KMS-11 (cell line): ENCODE measurements at regions not wholly inside any gene's neighbourhood (a gene's known extent, or its start where the extent isn't known, plus 50 kb on each side); places are given as distances from the start of the nearest gene placed in this dataset.

ENCODE experiments used
- H2AFZ ChIP-seq: fragments of 200-600 bp; sonication (generic); 2 replicates; pipeline ENCODE4 v1.6.1; 2016; ENCODE audit warnings: antibody characterized with exemption, mixed run types, low read depth
- H3K27ac ChIP-seq: fragments of 200-600 bp; sonication (generic); 2 replicates; pipeline ENCODE4 v1.6.1; 2016; ENCODE audit warnings: mild to moderate bottlenecking, mixed run types
- H3K27me3 ChIP-seq: fragments of 200-600 bp; sonication (generic); 2 replicates; pipeline ENCODE4 v1.6.1; 2017; ENCODE audit warnings: mild to moderate bottlenecking, low read depth, mixed run types, moderate library complexity; ENCODE audit not compliant: insufficient read depth
- H3K36me3 ChIP-seq: fragments of 200-600 bp; sonication (generic); 2 replicates; pipeline ENCODE4 v1.6.1; 2017; ENCODE audit warnings: mild to moderate bottlenecking, mixed run types; ENCODE audit not compliant: insufficient read depth
- H3K4me1 ChIP-seq: fragments of 200-600 bp; sonication (generic); 2 replicates; pipeline ENCODE4 v1.6.1; 2016; ENCODE audit warnings: mild to moderate bottlenecking, low read depth, mixed run types; ENCODE audit not compliant: poor library complexity, severe bottlenecking
- H3K4me2 ChIP-seq: fragments of 200-600 bp; sonication (generic); 2 replicates; pipeline ENCODE4 v1.7.0; 2016; ENCODE audit warnings: mild to moderate bottlenecking, mixed run types
- H3K4me3 ChIP-seq: fragments of 200-600 bp; sonication (generic); IDR thresholded peaks from 2 replicates; pipeline ENCODE4 v1.6.1; 2017; ENCODE audit warnings: low read depth, low read length, mixed read lengths; ENCODE audit not compliant: insufficient read depth
- H3K79me2 ChIP-seq: fragments of 200-600 bp; sonication (generic); 2 replicates; pipeline ENCODE4 v1.6.1; 2016; ENCODE audit warnings: low read depth, mixed run types; ENCODE audit not compliant: insufficient read depth
- H3K9ac ChIP-seq: fragments of 200-600 bp; sonication (generic); 2 replicates; pipeline ENCODE4 v1.6.1; 2016; ENCODE audit warnings: mild to moderate bottlenecking, mixed run types
- H4K20me1 ChIP-seq: fragments of 200-600 bp; sonication (generic); 2 replicates; pipeline ENCODE4 v1.6.1; 2016; ENCODE audit warnings: mild to moderate bottlenecking, mixed run types; ENCODE audit not compliant: insufficient read depth
- CTCF ChIP-seq: fragments of 200-600 bp; sonication (generic); conservative IDR thresholded peaks from 2 replicates; pipeline ENCODE4 v1.6.1; 2017; ENCODE audit warnings: low read depth, mild to moderate bottlenecking, antibody characterized with exemption, low read length, moderate library complexity, mixed read lengths

GRCh38 chr2:126966601-126967000, 67.9 kb downstream of the TEX51 start:
- Histone ChIP-seq H3K9ac (no peak overlapping the region), H3K36me3 (no peaks in the 10 kb centered on the region), H2AFZ (no peak overlapping the region), H3K4me1 (no peaks in the 10 kb centered on the region), H3K79me2 (no peaks in the 10 kb centered on the region), H3K27ac (no peak overlapping the region), H4K20me1 (no peaks in the 10 kb centered on the region), H3K27me3 (no peaks in the 10 kb centered on the region), H3K4me3 (no peak overlapping the region), H3K4me2 (no peak overlapping the region)
- no peak for TF ChIP-seq CTCF

- no peaks in the 10 kb centered on the region for H4K20me1 ChIP-seq
- no peaks in the 10 kb centered on the region for H3K36me3 ChIP-seq
- H3K4me2 ChIP-seq, result no peak overlapping the region
- no peak overlapping the region for H3K4me3 ChIP-seq
- no peak for TF ChIP-seq CTCF
- H3K79me2 ChIP-seq, result no peaks in the 10 kb centered on the region
- H3K4me1 ChIP-seq, result no peaks in the 10 kb centered on the region
- no peak overlapping the region for H2AFZ ChIP-seq
- no peaks in the 10 kb centered on the region for H3K27me3 ChIP-seq
- no peak overlapping the region for H3K27ac ChIP-seq
- H3K9ac ChIP-seq, result no peak overlapping the region
These were observed 71.9 kb downstream of the TEX51 start for GRCh38 chr2:126970583-126970982.

- peak overlapping the region; percentile 88; the same call in 1 of the 2 replicates for H2AFZ ChIP-seq
- H3K4me1 ChIP-seq, result no peaks in the 10 kb centered on the region
- no peaks in the 10 kb centered on the region for H4K20me1 ChIP-seq
- no peak for TF ChIP-seq CTCF
- no peak overlapping the region for H3K9ac ChIP-seq
- H3K27ac ChIP-seq, result no peak overlapping the region
- H3K4me3 ChIP-seq, result no peak overlapping the region
- H3K36me3 ChIP-seq, result no peaks in the 10 kb centered on the region
- no peak overlapping the region for H3K4me2 ChIP-seq
- H3K27me3 ChIP-seq, result no peaks in the 10 kb centered on the region
- no peaks in the 10 kb centered on the region for H3K79me2 ChIP-seq
These were observed 72.4 kb downstream of the TEX51 start for GRCh38 chr2:126971162-126971480.

- Histone ChIP-seq H3K4me1 (no peaks in the 10 kb centered on the region), H3K79me2 (no peaks in the 10 kb centered on the region), H3K4me3 (peak overlapping the region; percentile 40), H3K9ac (peak overlapping the region; percentile 58; the same call in 1 of the 2 replicates), H2AFZ (peak overlapping the region; percentile 88), H3K27ac (no peak overlapping the region), H3K4me2 (peak overlapping the region; percentile 60; the same call in 1 of the 2 replicates), H4K20me1 (no peaks in the 10 kb centered on the region), H3K36me3 (no peaks in the 10 kb centered on the region), H3K27me3 (no peaks in the 10 kb centered on the region)
- peak; percentile 71 for TF ChIP-seq CTCF
These were observed 73.0 kb downstream of the TEX51 start for GRCh38 chr2:126971481-126972278.
